PC-3 (cell line): ENCODE measurements at regions not wholly inside any gene's neighbourhood (a gene's known extent, or its start where the extent isn't known, plus 50 kb on each side); places are given as distances from the start of the nearest gene placed in this dataset.

Experiments
- ATAC-seq: fragments of 200-7000 bp; cut with Tn5 transposase; 2 replicates; pipeline ENCODE4 v1.9.1; 2020; ENCODE audit warnings: mild to moderate bottlenecking, moderate library complexity
- BruUV-seq: library from RNA; stranded (reverse); fragments of 400-500 nt; replicated peaks from 2 replicates; lab custom pipeline; 2021; lab: Mats Ljungman, UMichigan
- CTCF ChIA-PET: fragments of 300-600 bp; sonication (Branson Sonifier 250); formaldehyde crosslinking; loops from one replicate; lab custom pipeline; 2022; ENCODE audit warnings: antibody characterized with exemption; lab: Charles Lee
- POLR2A ChIA-PET: fragments of 300-600 bp; sonication (Branson Sonifier 250); formaldehyde crosslinking; loops from one replicate; lab custom pipeline; 2022; ENCODE audit warnings: antibody characterized with exemption; ENCODE audit not compliant: unreplicated experiment; lab: Charles Lee
- DNase-seq: peaks from one replicate; pipeline ENCODE4 v3.0.0-alpha.2; 2015
- H2AFZ ChIP-seq: fragments of 300-600 bp; sonication (generic); 2 replicates; pipeline ENCODE4 v1.6.0; 2016; ENCODE audit warnings: antibody characterized with exemption, low read length
- H3F3A ChIP-seq: fragments of 300-600 bp; sonication (generic); one replicate; pipeline ENCODE4 v1.6.0; 2017; ENCODE audit warnings: antibody characterized with exemption, low read length, control low read depth, mild to moderate bottlenecking; ENCODE audit not compliant: unreplicated experiment
- H3K27ac ChIP-seq: fragments of 300-600 bp; sonication (generic); 2 replicates; pipeline ENCODE4 v1.5.1; 2016; ENCODE audit warnings: mild to moderate bottlenecking, low read length
- H3K27me3 ChIP-seq: fragments of 300-600 bp; sonication (generic); 2 replicates; pipeline ENCODE4 v1.6.1; 2016; ENCODE audit warnings: low read length, mixed read lengths
- H3K36me3 ChIP-seq: fragments of 300-600 bp; sonication (generic); 2 replicates; pipeline ENCODE4 v1.6.1; 2016; ENCODE audit warnings: low read depth, mixed run types, low read length, mixed read lengths
- H3K4me1 ChIP-seq: fragments of 300-600 bp; sonication (generic); 2 replicates; pipeline ENCODE4 v1.5.1; 2016; ENCODE audit warnings: low read length; ENCODE audit not compliant: insufficient read depth
- H3K4me2 ChIP-seq: fragments of 300-600 bp; sonication (generic); 2 replicates; pipeline ENCODE4 v1.6.0; 2016; ENCODE audit warnings: low read length
- H3K4me3 ChIP-seq: fragments of 300-600 bp; sonication (generic); 2 replicates; pipeline ENCODE4 v1.5.1; 2016; ENCODE audit warnings: mild to moderate bottlenecking, low read length, mixed read lengths
- H3K79me2 ChIP-seq: fragments of 300-600 bp; sonication (generic); 2 replicates; pipeline ENCODE4 v1.6.1; 2017; ENCODE audit warnings: low read length, mixed read lengths
- H3K9ac ChIP-seq: fragments of 300-600 bp; sonication (generic); 2 replicates; pipeline ENCODE4 v1.6.0; 2016; ENCODE audit warnings: mild to moderate bottlenecking, low read length
- H3K9me2 ChIP-seq: fragments of 300-600 bp; sonication (generic); replicated peaks from 2 replicates; pipeline ENCODE4 v1.6.1; 2016; ENCODE audit warnings: mixed run types, low read length, mixed read lengths
- H3K9me3 ChIP-seq: fragments of 300-600 bp; sonication (generic); 2 replicates; pipeline ENCODE4 v1.6.1; 2016; ENCODE audit warnings: low read length, mixed read lengths
- H4K20me1 ChIP-seq: fragments of 300-600 bp; sonication (generic); 2 replicates; pipeline ENCODE4 v1.6.1; 2016; ENCODE audit warnings: low read length, mixed read lengths
- CTCF ChIP-seq: fragments of 300-600 bp; sonication (generic); conservative IDR thresholded peaks from 2 replicates; pipeline ENCODE4 v1.5.1; 2017; ENCODE audit warnings: antibody characterized with exemption, low read depth, mild to moderate bottlenecking, low read length
- EZH2 ChIP-seq: fragments of 300-600 bp; sonication (generic); IDR thresholded peaks from one replicate; pipeline ENCODE4 v1.6.1; 2017; ENCODE audit warnings: antibody characterized with exemption, mild to moderate bottlenecking, low read length; ENCODE audit not compliant: unreplicated experiment
- EZH2phosphoT487 ChIP-seq: fragments of 300-600 bp; sonication (generic); IDR thresholded peaks from 2 replicates; pipeline ENCODE4 v1.6.1; 2018; ENCODE audit warnings: mild to moderate bottlenecking, antibody characterized with exemption, low read length, borderline replicate concordance
- intact Hi-C: fragments of 100-400 bp; cut with micrococcal nuclease; formaldehyde crosslinking; loops from 2 replicates; pipeline ENCODE4 v1.9.0; 2023

- no TSS peak for BruUV-seq
- Histone ChIP-seq H3K4me2 (no peak overlapping the region), H3K4me1 (no peaks in the 10 kb centered on the region), H4K20me1 (no peaks in the 10 kb centered on the region), H3K36me3 (no peaks in the 10 kb centered on the region), H3K27ac (no peak overlapping the region), H3K79me2 (no peaks in the 10 kb centered on the region), H3F3A (no peaks in the 10 kb centered on the region), H3K9me3 (no peaks in the 10 kb centered on the region), H3K27me3 (peaks cover 41% of the 10 kb centered on the region), H3K9ac (no peak overlapping the region), H3K4me3 (no peak overlapping the region), H2AFZ (no peak overlapping the region), H3K9me2 (no peaks in the 10 kb centered on the region)
- no peak for TF ChIP-seq EZH2phosphoT487
- TF ChIP-seq EZH2, result no peak
- TF ChIP-seq CTCF, result no peak
- ChIA-PET CTCF (no interaction called here), POLR2A (no interaction called here)
- intact Hi-C loops, result no loop called here
- no peak for ATAC-seq
- DNase-seq, result no peak
These were observed 120.0 kb upstream of the ZNF536 start for GRCh38 chr19:30252214-30252613.

GRCh38 chr19:30253581-30253996, 118.6 kb upstream of the ZNF536 start:
- no peak overlapping the region for H3K4me2 ChIP-seq
- DNase-seq (peak; percentile 40), ATAC-seq (0 out of 2 replicates have a peak, but pooled peaks have one; percentile 29)
- H3F3A ChIP-seq, result no peaks in the 10 kb centered on the region
- TF ChIP-seq CTCF (no peak), EZH2phosphoT487 (no peak), EZH2 (no peak)
- H3K4me1 ChIP-seq, result no peaks in the 10 kb centered on the region
- H3K79me2 ChIP-seq, result no peaks in the 10 kb centered on the region
- no peak overlapping the region for H3K27ac ChIP-seq
- no peaks in the 10 kb centered on the region for H3K9me2 ChIP-seq
- no TSS peak for BruUV-seq
- no peaks in the 10 kb centered on the region for H3K9me3 ChIP-seq
- H3K9ac ChIP-seq, result no peak overlapping the region
- no peak overlapping the region for H3K4me3 ChIP-seq
- POLR2A ChIA-PET, result no interaction called here
- peaks cover 41% of the 10 kb centered on the region for H3K27me3 ChIP-seq
- H2AFZ ChIP-seq, result no peak overlapping the region
- no peaks in the 10 kb centered on the region for H3K36me3 ChIP-seq
- CTCF ChIA-PET, result no interaction called here
- H4K20me1 ChIP-seq, result no peaks in the 10 kb centered on the region
- intact Hi-C loops, result no loop called here

DNA sequence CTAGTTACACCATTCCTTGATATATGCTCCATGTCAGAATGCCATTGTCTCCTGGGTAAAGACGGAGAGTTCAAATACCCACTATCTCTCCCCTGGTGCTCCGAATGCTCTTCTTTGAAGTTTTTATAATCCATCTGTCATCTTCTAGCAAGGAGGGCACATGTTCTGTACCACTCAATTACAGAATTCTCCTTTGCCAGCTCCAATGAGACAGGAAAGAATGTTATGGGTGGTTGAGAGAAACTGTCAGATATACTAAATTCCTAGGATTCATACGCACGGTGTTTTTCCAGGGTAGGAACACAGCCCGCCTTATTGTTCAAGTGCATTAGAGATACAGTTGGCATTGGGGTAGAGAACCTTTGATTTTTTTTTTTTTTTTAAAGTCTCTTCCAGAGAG, 118.0 kb upstream of the ZNF536 start:
- Histone ChIP-seq H3K27me3 (peaks cover 41% of the 10 kb centered on the region), H2AFZ (no peak overlapping the region), H3K4me3 (no peak overlapping the region), H3K4me1 (no peaks in the 10 kb centered on the region), H3K9me3 (no peaks in the 10 kb centered on the region), H3K79me2 (no peaks in the 10 kb centered on the region), H4K20me1 (no peaks in the 10 kb centered on the region), H3K9ac (no peak overlapping the region), H3F3A (no peaks in the 10 kb centered on the region), H3K36me3 (no peaks in the 10 kb centered on the region), H3K27ac (no peak overlapping the region), H3K4me2 (no peak overlapping the region), H3K9me2 (no peaks in the 10 kb centered on the region)
- DNase-seq, result no peak
- CTCF ChIA-PET, result no interaction called here
- POLR2A ChIA-PET, result no interaction called here
- ATAC-seq, result no peak
- intact Hi-C loops, result no loop called here
- TF ChIP-seq CTCF (no peak), EZH2 (no peak), EZH2phosphoT487 (no peak)
- no TSS peak for BruUV-seq
